RWPE2 (cell line): ENCODE measurements at regions not wholly inside any gene's neighbourhood (a gene's known extent, or its start where the extent isn't known, plus 50 kb on each side); places are given as distances from the start of the nearest gene placed in this dataset.
A peak's percentile ranks its signal among the peaks of the same experiment; 100 is the strongest.

Experiments used
- ATAC-seq: fragments of 200-7000 bp; cut with Tn5 transposase; 3 replicates; pipeline ENCODE4 v1.9.1; 2021; ENCODE audit warnings: low read depth
- DNase-seq: peaks from one replicate; pipeline ENCODE4 v3.0.0-alpha.2; 2020; ENCODE audit warnings: low spot score
- H3K27ac ChIP-seq: fragments of 450-650 bp; 2 replicates; pipeline ENCODE4 v1.5.1; 2017; ENCODE audit warnings: mild to moderate bottlenecking; ENCODE audit not compliant: poor library complexity, severe bottlenecking
- H3K27me3 ChIP-seq: fragments of 250-450 bp; sonication (Bioruptor Pico); 2 replicates; pipeline ENCODE4 v1.5.1; 2021; ENCODE audit warnings: mild to moderate bottlenecking, moderate library complexity; ENCODE audit not compliant: insufficient read depth, poor library complexity, severe bottlenecking
- H3K36me3 ChIP-seq: fragments of 250-450 bp; sonication (Bioruptor Pico); 2 replicates; pipeline ENCODE4 v1.5.1; 2020; ENCODE audit warnings: low read depth, mild to moderate bottlenecking, moderate library complexity
- H3K4me1 ChIP-seq: fragments of 250-450 bp; sonication (Bioruptor Pico); 2 replicates; pipeline ENCODE4 v1.5.1; 2021; ENCODE audit warnings: mild to moderate bottlenecking, moderate library complexity; ENCODE audit not compliant: insufficient read depth, poor library complexity, severe bottlenecking
- H3K4me3 ChIP-seq: fragments of 250-450 bp; sonication (Bioruptor Pico); 2 replicates; pipeline ENCODE4 v1.5.1; 2021; ENCODE audit warnings: mild to moderate bottlenecking, moderate library complexity; ENCODE audit not compliant: severe bottlenecking
- H3K9me3 ChIP-seq: fragments of 250-450 bp; sonication (Bioruptor Pico); 2 replicates; pipeline ENCODE4 v1.5.1; 2021; ENCODE audit warnings: mild to moderate bottlenecking, moderate library complexity; ENCODE audit not compliant: severe bottlenecking
- CTCF ChIP-seq: fragments of 450-650 bp; IDR thresholded peaks from one replicate; pipeline ENCODE4 v1.5.1; 2017; ENCODE audit warnings: mild to moderate bottlenecking, moderate library complexity; ENCODE audit not compliant: poor library complexity, severe bottlenecking

GRCh38 chr2:228707846-228708245 lies 526.4 kb upstream of the SPHKAP start:
- Histone ChIP-seq H3K27me3 (no peaks in the 10 kb centered on the region), H3K9me3 (no peaks in the 10 kb centered on the region), H3K4me1 (no peaks in the 10 kb centered on the region), H3K27ac (no peak overlapping the region), H3K36me3 (no peaks in the 10 kb centered on the region), H3K4me3 (no peak overlapping the region)
- no peak for ATAC-seq
- no peak for TF ChIP-seq CTCF
- DNase-seq: no peak

- H3K27me3 ChIP-seq: no peaks in the 10 kb centered on the region
- no peak overlapping the region for H3K4me3 ChIP-seq
- ATAC-seq: no peak
- no peak overlapping the region for H3K27ac ChIP-seq
- H3K36me3 ChIP-seq: no peaks in the 10 kb centered on the region
- no peak for TF ChIP-seq CTCF
- no peaks in the 10 kb centered on the region for H3K9me3 ChIP-seq
- H3K4me1 ChIP-seq: peaks cover 6% of the 10 kb centered on the region
- no peak for DNase-seq
Measured at GRCh38 chr2:228705318-228705717, 523.8 kb upstream of the SPHKAP start.

- Histone ChIP-seq H3K36me3 (no peaks in the 10 kb centered on the region), H3K9me3 (no peaks in the 10 kb centered on the region), H3K4me1 (peaks cover 22% of the 10 kb centered on the region), H3K27ac (no peak overlapping the region), H3K27me3 (no peaks in the 10 kb centered on the region), H3K4me3 (no peak overlapping the region)
- ATAC-seq: no peak
- no peak for DNase-seq
- no peak for TF ChIP-seq CTCF
Measured at GRCh38 chr2:228703152-228703551, 521.7 kb upstream of the SPHKAP start.

GRCh38 chr2:228701506-228701905 lies 520.0 kb upstream of the SPHKAP start:
- no peaks in the 10 kb centered on the region for H3K27me3 ChIP-seq
- ATAC-seq (no peak), DNase-seq (no peak)
- H3K9me3 ChIP-seq: no peaks in the 10 kb centered on the region
- H3K4me1 ChIP-seq: peaks cover 22% of the 10 kb centered on the region
- no peak overlapping the region for H3K27ac ChIP-seq
- no peak overlapping the region for H3K4me3 ChIP-seq
- no peak for TF ChIP-seq CTCF
- H3K36me3 ChIP-seq: no peaks in the 10 kb centered on the region

- ATAC-seq: no peak
- Histone ChIP-seq H3K9me3 (no peaks in the 10 kb centered on the region), H3K4me1 (peaks cover 22% of the 10 kb centered on the region), H3K27ac (peak overlapping the region; percentile 7), H3K4me3 (no peak overlapping the region), H3K27me3 (no peaks in the 10 kb centered on the region), H3K36me3 (no peaks in the 10 kb centered on the region)
- TF ChIP-seq CTCF: no peak
- DNase-seq: no peak
Measured at GRCh38 chr2:228700638-228701037, 519.2 kb upstream of the SPHKAP start.
